ENCODE measurements at regions not wholly inside any gene's neighbourhood (a gene's known extent, or its start where the extent isn't known, plus 50 kb on each side); places are given as distances from the start of the nearest gene placed in this dataset.
"Not testable (repeated sequence)": the region's sequence is repeated elsewhere in the genome, so short reads cannot be mapped to it uniquely, and the experiment has no call there.

GRCh38 chr2:192628017-192628416 lies 433.3 kb upstream of the TMEFF2 start:
- no peak for DNase-seq

- DNase-seq, result no peak
These were observed 420.4 kb upstream of the TMEFF2 start for GRCh38 chr2:192615105-192615504.

GRCh38 chr2:192604295-192604694 lies 409.6 kb upstream of the TMEFF2 start:
- no peak for DNase-seq

- not testable (repeated sequence) for DNase-seq
These were observed 403.9 kb upstream of the TMEFF2 start for GRCh38 chr2:192598649-192599048.

- no peak for DNase-seq
These were observed 398.8 kb upstream of the TMEFF2 start for GRCh38 chr2:192593561-192593960.

GRCh38 chr2:192591617-192592016 lies 396.9 kb upstream of the TMEFF2 start:
- no peak for DNase-seq

- no peak for DNase-seq
These were observed 390.7 kb upstream of the TMEFF2 start for GRCh38 chr2:192585418-192585817.

- DNase-seq, result no peak
These were observed 390.2 kb upstream of the TMEFF2 start for GRCh38 chr2:192584976-192585375.

GRCh38 chr2:192579965-192580700 lies 385.4 kb upstream of the TMEFF2 start:
- DNase-seq, result no peak

- no peak for DNase-seq
These were observed 384.0 kb upstream of the TMEFF2 start for GRCh38 chr2:192578780-192579179.

GRCh38 chr2:192577706-192578105 lies 383.0 kb upstream of the TMEFF2 start:
- no peak for DNase-seq

- DNase-seq, result no peak
These were observed 379.8 kb upstream of the TMEFF2 start for GRCh38 chr2:192574552-192574951.

- DNase-seq, result no peak
These were observed 376.9 kb upstream of the TMEFF2 start for GRCh38 chr2:192571636-192572035.

GRCh38 chr2:192570788-192571187 lies 376.1 kb upstream of the TMEFF2 start:
- DNase-seq, result no peak

GRCh38 chr2:192566863-192567262 lies 372.1 kb upstream of the TMEFF2 start:
- no peak for DNase-seq

GRCh38 chr2:192560326-192560725 lies 365.6 kb upstream of the TMEFF2 start:
- DNase-seq, result no peak

GRCh38 chr2:192559587-192559986 lies 364.9 kb upstream of the TMEFF2 start:
- DNase-seq, result no peak

- no peak for DNase-seq
These were observed 363.9 kb upstream of the TMEFF2 start for GRCh38 chr2:192558637-192559036.

- DNase-seq, result no peak
These were observed 361.0 kb upstream of the TMEFF2 start for GRCh38 chr2:192555740-192556139.

GRCh38 chr2:192551760-192552159 lies 357.0 kb upstream of the TMEFF2 start:
- no peak for DNase-seq

GRCh38 chr2:192546565-192546964 lies 351.8 kb upstream of the TMEFF2 start:
- DNase-seq, result no peak

GRCh38 chr2:192544371-192544955 lies 349.7 kb upstream of the TMEFF2 start:
- no peak for DNase-seq

GRCh38 chr2:192542148-192543066 lies 347.7 kb upstream of the TMEFF2 start:
- not testable (repeated sequence) for DNase-seq

- DNase-seq, result no peak
These were observed 344.6 kb upstream of the TMEFF2 start for GRCh38 chr2:192539306-192539705.

All from stimulated activated CD4-positive, alpha-beta T cell treated with anti-CD3 and anti-CD28 coated beads, Interleukin-4, amount 100 ng/mL, for 1 hour (primary cell).